Hepatocyte (in vitro differentiated cells): ENCODE measurements at regions not wholly inside any gene's neighbourhood (a gene's known extent, or its start where the extent isn't known, plus 50 kb on each side); places are given as distances from the start of the nearest gene placed in this dataset.

Experiments
- DNase-seq: peaks from one replicate; pipeline ENCODE4 v3.0.0-alpha.2; 2016; ENCODE audit warnings: low spot score
- H2AFZ ChIP-seq: fragments of 200-600 bp; sonication (generic); 2 replicates; pipeline ENCODE4 v1.6.0; 2016; ENCODE audit warnings: antibody characterized with exemption, mild to moderate bottlenecking
- H3K27ac ChIP-seq: fragments of 200-600 bp; sonication (generic); 2 replicates; pipeline ENCODE4 v1.5.1; 2016; ENCODE audit warnings: mild to moderate bottlenecking
- H3K27me3 ChIP-seq: fragments of 200-600 bp; sonication (generic); 2 replicates; pipeline ENCODE4 v1.6.1; 2016
- H3K36me3 ChIP-seq: fragments of 200-600 bp; sonication (generic); replicated peaks from 2 replicates; pipeline ENCODE4 v1.5.1; 2016; ENCODE audit warnings: low read depth; ENCODE audit not compliant: insufficient read depth
- H3K4me1 ChIP-seq: fragments of 200-600 bp; sonication (generic); 2 replicates; pipeline ENCODE4 v1.5.1; 2016; ENCODE audit warnings: mild to moderate bottlenecking, moderate library complexity; ENCODE audit not compliant: insufficient read depth
- H3K4me2 ChIP-seq: fragments of 200-600 bp; sonication (generic); 2 replicates; pipeline ENCODE4 v1.6.0; 2016
- H3K4me3 ChIP-seq: fragments of 200-600 bp; sonication (generic); 2 replicates; pipeline ENCODE4 v1.5.1; 2016; ENCODE audit warnings: mild to moderate bottlenecking
- H3K79me2 ChIP-seq: fragments of 200-600 bp; sonication (generic); 2 replicates; pipeline ENCODE4 v1.6.0; 2017; ENCODE audit warnings: mild to moderate bottlenecking
- H3K9me2 ChIP-seq: fragments of 200-600 bp; sonication (generic); replicated peaks from 2 replicates; pipeline ENCODE4 v1.6.0; 2017; ENCODE audit warnings: mild to moderate bottlenecking; ENCODE audit not compliant: insufficient read depth
- H3K9me3 ChIP-seq: fragments of 200-600 bp; sonication (generic); 2 replicates; pipeline ENCODE4 v1.5.1; 2016; ENCODE audit warnings: low read depth, mild to moderate bottlenecking
- H4K20me1 ChIP-seq: fragments of 200-600 bp; sonication (generic); 2 replicates; pipeline ENCODE4 v1.6.0; 2016; ENCODE audit warnings: mild to moderate bottlenecking; ENCODE audit not compliant: insufficient read depth, poor library complexity, severe bottlenecking
- EZH2 ChIP-seq: fragments of 200-600 bp; sonication (generic); IDR thresholded peaks from 2 replicates; pipeline ENCODE4 v1.6.1; 2016; ENCODE audit warnings: antibody characterized with exemption, mild to moderate bottlenecking, borderline replicate concordance
- EZH2phosphoT487 ChIP-seq: fragments of 200-600 bp; sonication (generic); IDR thresholded peaks from one replicate; pipeline ENCODE4 v1.6.1; 2018; ENCODE audit warnings: antibody characterized with exemption, mild to moderate bottlenecking, low read depth, moderate library complexity; ENCODE audit not compliant: unreplicated experiment, severe bottlenecking
- WGBS: methylation state at CpG from one replicate; pipeline ENCODE4 v1.1.6; 2016; ENCODE audit warnings: low lambda C conversion rate; ENCODE audit errors: missing lambda C conversion rate; 5-methylcytosine and 5-hydroxymethylcytosine counted together
- TF ChIP-seq, protein P1 (sequence below): fragments of 200-600 bp; sonication (generic); IDR thresholded peaks from 2 replicates; pipeline ENCODE4 v1.5.1; 2016; ENCODE audit warnings: antibody characterized with exemption, mild to moderate bottlenecking; ENCODE audit not compliant: poor library complexity

DNA sequence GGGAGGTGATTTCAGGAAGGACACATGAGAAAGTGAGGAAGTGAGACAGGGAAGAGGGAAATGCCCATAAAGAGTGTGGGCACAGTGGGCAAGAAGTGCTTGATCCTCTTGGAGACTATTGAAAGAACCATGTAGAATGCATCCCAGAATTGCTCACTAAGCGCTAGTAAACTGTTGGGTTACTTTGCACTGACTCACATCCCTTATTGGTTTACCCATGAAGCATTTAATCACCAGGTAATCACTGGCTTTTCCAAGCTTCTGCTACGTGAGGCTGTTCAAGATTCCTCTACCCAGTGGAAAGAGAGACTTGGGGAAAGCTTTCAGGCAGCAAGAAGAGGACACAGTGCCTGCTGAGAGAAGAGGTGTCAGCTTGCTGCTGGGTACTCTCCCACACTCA is 410.0 kb upstream of the JAG1 start:
- Histone ChIP-seq H3K36me3 (no peaks in the 10 kb centered on the region), H3K9me3 (no peaks in the 10 kb centered on the region), H3K9me2 (no peaks in the 10 kb centered on the region), H3K79me2 (no peaks in the 10 kb centered on the region), H4K20me1 (no peaks in the 10 kb centered on the region), H3K4me3 (no peak overlapping the region), H3K4me1 (no peaks in the 10 kb centered on the region), H2AFZ (no peak overlapping the region), H3K27ac (no peak overlapping the region), H3K4me2 (no peak overlapping the region), H3K27me3 (no peaks in the 10 kb centered on the region)
- 81% methylated on average over 2 of the region's 2 CpGs for WGBS
- DNase-seq = no peak
- no peak for TF ChIP-seq EZH2
- TF ChIP-seq, protein P1, sequence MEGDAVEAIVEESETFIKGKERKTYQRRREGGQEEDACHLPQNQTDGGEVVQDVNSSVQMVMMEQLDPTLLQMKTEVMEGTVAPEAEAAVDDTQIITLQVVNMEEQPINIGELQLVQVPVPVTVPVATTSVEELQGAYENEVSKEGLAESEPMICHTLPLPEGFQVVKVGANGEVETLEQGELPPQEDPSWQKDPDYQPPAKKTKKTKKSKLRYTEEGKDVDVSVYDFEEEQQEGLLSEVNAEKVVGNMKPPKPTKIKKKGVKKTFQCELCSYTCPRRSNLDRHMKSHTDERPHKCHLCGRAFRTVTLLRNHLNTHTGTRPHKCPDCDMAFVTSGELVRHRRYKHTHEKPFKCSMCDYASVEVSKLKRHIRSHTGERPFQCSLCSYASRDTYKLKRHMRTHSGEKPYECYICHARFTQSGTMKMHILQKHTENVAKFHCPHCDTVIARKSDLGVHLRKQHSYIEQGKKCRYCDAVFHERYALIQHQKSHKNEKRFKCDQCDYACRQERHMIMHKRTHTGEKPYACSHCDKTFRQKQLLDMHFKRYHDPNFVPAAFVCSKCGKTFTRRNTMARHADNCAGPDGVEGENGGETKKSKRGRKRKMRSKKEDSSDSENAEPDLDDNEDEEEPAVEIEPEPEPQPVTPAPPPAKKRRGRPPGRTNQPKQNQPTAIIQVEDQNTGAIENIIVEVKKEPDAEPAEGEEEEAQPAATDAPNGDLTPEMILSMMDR = no peak
- no peak for TF ChIP-seq EZH2phosphoT487

GRCh38 chr20:11084508-11084907 is 410.7 kb upstream of the JAG1 start:
- TF ChIP-seq EZH2phosphoT487 (no peak), EZH2 (no peak)
- TF ChIP-seq, protein P1 = no peak
- Histone ChIP-seq H3K27ac (no peak overlapping the region), H3K9me3 (no peaks in the 10 kb centered on the region), H3K4me3 (no peak overlapping the region), H2AFZ (no peak overlapping the region), H3K36me3 (no peaks in the 10 kb centered on the region), H3K27me3 (no peaks in the 10 kb centered on the region), H3K79me2 (no peaks in the 10 kb centered on the region), H3K4me1 (no peaks in the 10 kb centered on the region), H3K4me2 (no peak overlapping the region), H4K20me1 (no peaks in the 10 kb centered on the region), H3K9me2 (no peaks in the 10 kb centered on the region)
- no peak for DNase-seq

DNA sequence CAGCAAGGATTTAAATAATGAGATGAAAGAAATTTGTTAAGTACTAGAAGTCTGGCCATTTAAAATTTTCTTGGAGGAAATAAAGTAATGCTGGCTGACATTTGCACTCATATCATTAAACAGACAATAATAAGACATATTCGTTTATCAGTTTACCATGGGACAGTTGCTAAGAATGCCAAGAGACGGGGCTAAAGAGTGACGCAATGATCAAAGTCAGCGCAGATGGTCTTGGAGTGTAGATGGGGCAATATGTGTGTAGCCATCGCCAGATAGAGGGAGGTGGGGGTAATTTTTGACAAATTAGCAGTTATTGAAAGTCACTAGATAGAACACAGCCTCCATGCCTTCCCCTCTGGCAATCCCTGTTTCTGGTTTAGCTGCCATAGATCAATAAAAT is 413.2 kb upstream of the JAG1 start:
- TF ChIP-seq, protein P1 = no peak
- no peaks in the 10 kb centered on the region for H3K9me2 ChIP-seq
- DNase-seq = no peak
- WGBS = 74% methylated on average over 5 of the region's 5 CpGs
- no peaks in the 10 kb centered on the region for H4K20me1 ChIP-seq
- no peak overlapping the region for H3K4me3 ChIP-seq
- no peaks in the 10 kb centered on the region for H3K9me3 ChIP-seq
- no peaks in the 10 kb centered on the region for H3K27me3 ChIP-seq
- no peaks in the 10 kb centered on the region for H3K79me2 ChIP-seq
- no peak overlapping the region for H3K27ac ChIP-seq
- no peak overlapping the region for H3K4me2 ChIP-seq
- no peaks in the 10 kb centered on the region for H3K36me3 ChIP-seq
- no peaks in the 10 kb centered on the region for H3K4me1 ChIP-seq
- H2AFZ ChIP-seq = no peak overlapping the region

- Histone ChIP-seq H3K79me2 (no peaks in the 10 kb centered on the region), H2AFZ (no peak overlapping the region), H3K27me3 (no peaks in the 10 kb centered on the region), H4K20me1 (no peaks in the 10 kb centered on the region), H3K36me3 (no peaks in the 10 kb centered on the region), H3K4me1 (no peaks in the 10 kb centered on the region), H3K9me2 (no peaks in the 10 kb centered on the region), H3K4me2 (no peak overlapping the region), H3K9me3 (no peaks in the 10 kb centered on the region), H3K27ac (no peak overlapping the region), H3K4me3 (no peak overlapping the region)
- TF ChIP-seq, protein P1 = no peak
- no peak for TF ChIP-seq EZH2
- TF ChIP-seq EZH2phosphoT487 = no peak
- WGBS = 70% methylated on average over 1 of the region's 1 CpG
- no peak for DNase-seq
These were observed 417.0 kb upstream of the JAG1 start for GRCh38 chr20:11090751-11091150.
